ENCODE measurements at regions not wholly inside any gene's neighbourhood (a gene's known extent, or its start where the extent isn't known, plus 50 kb on each side); places are given as distances from the start of the nearest gene placed in this dataset.

- no peak overlapping the region for H3K4me3 ChIP-seq (ENCODE audit: low read length)
- WGBS (ENCODE audit: insufficient coverage, insufficient read length): no CpG with 5 or more reads among the region's 9 CpGs
- no peak for DNase-seq (ENCODE audit: low read depth, low spot score)
- no peak overlapping the region for H3K27ac ChIP-seq (ENCODE audit: low read length)
- no peaks in the 10 kb centered on the region for H3K27me3 ChIP-seq (ENCODE audit: control insufficient read depth, insufficient read depth, low read length)
- no peaks in the 10 kb centered on the region for H3K9me3 ChIP-seq (ENCODE audit: control insufficient read depth, insufficient read depth, low read length)
- no peaks in the 10 kb centered on the region for H3K36me3 ChIP-seq (ENCODE audit: control insufficient read depth, insufficient read depth, low read length)
- peaks cover 9% of the 10 kb centered on the region for H3K4me1 ChIP-seq (ENCODE audit: control insufficient read depth, insufficient read depth, low read length)
Observed at GRCh38 chr3:44061961-44062360, 179.7 kb upstream of the TOPAZ1 start.

- H3K4me1 ChIP-seq (ENCODE audit: control insufficient read depth, insufficient read depth, low read length): peaks cover 7% of the 10 kb centered on the region
- H3K4me3 ChIP-seq (ENCODE audit: low read length): no peak overlapping the region
- no CpG with 5 or more reads among the region's 10 CpGs for WGBS (ENCODE audit: insufficient coverage, insufficient read length)
- no peak for DNase-seq (ENCODE audit: low read depth, low spot score)
- no peaks in the 10 kb centered on the region for H3K9me3 ChIP-seq (ENCODE audit: control insufficient read depth, insufficient read depth, low read length)
- no peaks in the 10 kb centered on the region for H3K36me3 ChIP-seq (ENCODE audit: control insufficient read depth, insufficient read depth, low read length)
- H3K27ac ChIP-seq (ENCODE audit: low read length): no peak overlapping the region
- no peaks in the 10 kb centered on the region for H3K27me3 ChIP-seq (ENCODE audit: control insufficient read depth, insufficient read depth, low read length)
Observed at GRCh38 chr3:44065311-44066094, 176.2 kb upstream of the TOPAZ1 start.

- Histone ChIP-seq H3K27me3 (ENCODE audit: control insufficient read depth, insufficient read depth, low read length) (no peaks in the 10 kb centered on the region), H3K27ac (ENCODE audit: low read length) (no peak overlapping the region), H3K4me3 (ENCODE audit: low read length) (no peak overlapping the region), H3K36me3 (ENCODE audit: control insufficient read depth, insufficient read depth, low read length) (no peaks in the 10 kb centered on the region), H3K9me3 (ENCODE audit: control insufficient read depth, insufficient read depth, low read length) (no peaks in the 10 kb centered on the region), H3K4me1 (ENCODE audit: control insufficient read depth, insufficient read depth, low read length) (peaks cover 7% of the 10 kb centered on the region)
- WGBS (ENCODE audit: insufficient coverage, insufficient read length): no CpG with 5 or more reads among the region's 3 CpGs
- DNase-seq (ENCODE audit: low read depth, low spot score): no peak
Observed at GRCh38 chr3:44066806-44067205, 174.9 kb upstream of the TOPAZ1 start.

GRCh38 chr3:44067431-44067830 lies 174.3 kb upstream of the TOPAZ1 start:
- no peak overlapping the region for H3K27ac ChIP-seq (ENCODE audit: low read length)
- no peaks in the 10 kb centered on the region for H3K36me3 ChIP-seq (ENCODE audit: control insufficient read depth, insufficient read depth, low read length)
- no peak overlapping the region for H3K4me3 ChIP-seq (ENCODE audit: low read length)
- DNase-seq (ENCODE audit: low read depth, low spot score): no peak
- H3K4me1 ChIP-seq (ENCODE audit: control insufficient read depth, insufficient read depth, low read length): peaks cover 5% of the 10 kb centered on the region
- no peaks in the 10 kb centered on the region for H3K27me3 ChIP-seq (ENCODE audit: control insufficient read depth, insufficient read depth, low read length)
- no CpG with 5 or more reads among the region's 6 CpGs for WGBS (ENCODE audit: insufficient coverage, insufficient read length)
- no peaks in the 10 kb centered on the region for H3K9me3 ChIP-seq (ENCODE audit: control insufficient read depth, insufficient read depth, low read length)

GRCh38 chr3:44068753-44069152 lies 172.9 kb upstream of the TOPAZ1 start:
- Histone ChIP-seq H3K4me3 (ENCODE audit: low read length) (no peak overlapping the region), H3K27me3 (ENCODE audit: control insufficient read depth, insufficient read depth, low read length) (no peaks in the 10 kb centered on the region), H3K36me3 (ENCODE audit: control insufficient read depth, insufficient read depth, low read length) (no peaks in the 10 kb centered on the region), H3K27ac (ENCODE audit: low read length) (no peak overlapping the region), H3K4me1 (ENCODE audit: control insufficient read depth, insufficient read depth, low read length) (no peaks in the 10 kb centered on the region), H3K9me3 (ENCODE audit: control insufficient read depth, insufficient read depth, low read length) (no peaks in the 10 kb centered on the region)
- no peak for DNase-seq (ENCODE audit: low read depth, low spot score)
- WGBS (ENCODE audit: insufficient coverage, insufficient read length): no CpG with 5 or more reads among the region's 3 CpGs

GRCh38 chr3:44069276-44069675 lies 172.4 kb upstream of the TOPAZ1 start:
- no peaks in the 10 kb centered on the region for H3K9me3 ChIP-seq (ENCODE audit: control insufficient read depth, insufficient read depth, low read length)
- no peak overlapping the region for H3K27ac ChIP-seq (ENCODE audit: low read length)
- no peak overlapping the region for H3K4me3 ChIP-seq (ENCODE audit: low read length)
- DNase-seq (ENCODE audit: low read depth, low spot score): no peak
- peaks cover 3% of the 10 kb centered on the region for H3K4me1 ChIP-seq (ENCODE audit: control insufficient read depth, insufficient read depth, low read length)
- WGBS (ENCODE audit: insufficient coverage, insufficient read length): no CpG with 5 or more reads among the region's 5 CpGs
- no peaks in the 10 kb centered on the region for H3K27me3 ChIP-seq (ENCODE audit: control insufficient read depth, insufficient read depth, low read length)
- no peaks in the 10 kb centered on the region for H3K36me3 ChIP-seq (ENCODE audit: control insufficient read depth, insufficient read depth, low read length)

- H3K4me3 ChIP-seq (ENCODE audit: low read length): no peak overlapping the region
- WGBS (ENCODE audit: insufficient coverage, insufficient read length): no CpG with 5 or more reads among the region's 8 CpGs
- no peak overlapping the region for H3K27ac ChIP-seq (ENCODE audit: low read length)
- no peaks in the 10 kb centered on the region for H3K36me3 ChIP-seq (ENCODE audit: control insufficient read depth, insufficient read depth, low read length)
- H3K4me1 ChIP-seq (ENCODE audit: control insufficient read depth, insufficient read depth, low read length): peaks cover 5% of the 10 kb centered on the region
- H3K27me3 ChIP-seq (ENCODE audit: control insufficient read depth, insufficient read depth, low read length): no peaks in the 10 kb centered on the region
- DNase-seq (ENCODE audit: low read depth, low spot score): no peak
- no peaks in the 10 kb centered on the region for H3K9me3 ChIP-seq (ENCODE audit: control insufficient read depth, insufficient read depth, low read length)
Observed at GRCh38 chr3:44070841-44071546, 170.7 kb upstream of the TOPAZ1 start.

- WGBS (ENCODE audit: insufficient coverage, insufficient read length): no CpG with 5 or more reads among the region's 11 CpGs
- peaks cover 11% of the 10 kb centered on the region for H3K4me1 ChIP-seq (ENCODE audit: control insufficient read depth, insufficient read depth, low read length)
Observed at GRCh38 chr3:44072601-44073540, 168.8 kb upstream of the TOPAZ1 start.

GRCh38 chr3:44074181-44074580 lies 167.5 kb upstream of the TOPAZ1 start:
- no peak overlapping the region for H3K4me3 ChIP-seq (ENCODE audit: low read length)

More at GRCh38 chr3:44072601-44073540, 168.8 kb upstream of the TOPAZ1 start:
- Histone ChIP-seq H3K27me3 (ENCODE audit: control insufficient read depth, insufficient read depth, low read length) (no peaks in the 10 kb centered on the region), H3K27ac (ENCODE audit: low read length) (no peak overlapping the region), H3K4me3 (ENCODE audit: low read length) (no peak overlapping the region), H3K36me3 (ENCODE audit: control insufficient read depth, insufficient read depth, low read length) (no peaks in the 10 kb centered on the region), H3K9me3 (ENCODE audit: control insufficient read depth, insufficient read depth, low read length) (no peaks in the 10 kb centered on the region)
- no peak for DNase-seq (ENCODE audit: low read depth, low spot score)

GRCh38 chr3:44076221-44076829 lies 165.4 kb upstream of the TOPAZ1 start:
- Histone ChIP-seq H3K27me3 (ENCODE audit: control insufficient read depth, insufficient read depth, low read length) (no peaks in the 10 kb centered on the region), H3K4me1 (ENCODE audit: control insufficient read depth, insufficient read depth, low read length) (peaks cover 11% of the 10 kb centered on the region), H3K27ac (ENCODE audit: low read length) (no peak overlapping the region), H3K36me3 (ENCODE audit: control insufficient read depth, insufficient read depth, low read length) (no peaks in the 10 kb centered on the region), H3K9me3 (ENCODE audit: control insufficient read depth, insufficient read depth, low read length) (no peaks in the 10 kb centered on the region), H3K4me3 (ENCODE audit: low read length) (no peak overlapping the region)
- DNase-seq (ENCODE audit: low read depth, low spot score): no peak
- no CpG with 5 or more reads among the region's 7 CpGs for WGBS (ENCODE audit: insufficient coverage, insufficient read length)

More at GRCh38 chr3:44074181-44074580, 167.5 kb upstream of the TOPAZ1 start:
- H3K9me3 ChIP-seq (ENCODE audit: control insufficient read depth, insufficient read depth, low read length): no peaks in the 10 kb centered on the region
- H3K27me3 ChIP-seq (ENCODE audit: control insufficient read depth, insufficient read depth, low read length): no peaks in the 10 kb centered on the region
- H3K4me1 ChIP-seq (ENCODE audit: control insufficient read depth, insufficient read depth, low read length): peaks cover 11% of the 10 kb centered on the region
- no peaks in the 10 kb centered on the region for H3K36me3 ChIP-seq (ENCODE audit: control insufficient read depth, insufficient read depth, low read length)
- DNase-seq (ENCODE audit: low read depth, low spot score): no peak
- WGBS (ENCODE audit: insufficient coverage, insufficient read length): no CpG with 5 or more reads among the region's 3 CpGs
- H3K27ac ChIP-seq (ENCODE audit: low read length): no peak overlapping the region

Data from iPS DF 6.9 (cell line).